ENCODE measurements at regions not wholly inside any gene's neighbourhood (a gene's known extent, or its start where the extent isn't known, plus 50 kb on each side); places are given as distances from the start of the nearest gene placed in this dataset.
A peak's percentile ranks its signal among the peaks of the same experiment; 100 is the strongest.
"Not testable (repeated sequence)": the region's sequence is repeated elsewhere in the genome, so short reads cannot be mapped to it uniquely, and the experiment has no call there.

- Histone ChIP-seq H3K27me3 (replicated peaks; ENCODE audit: control insufficient read depth, insufficient read depth, low read length) (no peaks in the 10 kb centered on the region), H3K4me3 (replicated peaks; ENCODE audit: low read depth, low read length) (no peak overlapping the region), H3K36me3 (ENCODE audit: control insufficient read depth, insufficient read depth, low read length) (no peaks in the 10 kb centered on the region)
- no peak for TF ChIP-seq CTCF (IDR thresholded peaks at IDR 0.05; ENCODE audit: insufficient read depth, low read length, poor library complexity, severe bottlenecking)
- no peak for DNase-seq (ENCODE audit: extremely low read depth, insufficient read length)
Measured at GRCh38 chr2:84309281-84309680, 149.8 kb downstream of the SUCLG1 start.

GRCh38 chr2:84306361-84306760 is 152.7 kb downstream of the SUCLG1 start:
- no peaks in the 10 kb centered on the region for H3K36me3 ChIP-seq (ENCODE audit: control insufficient read depth, insufficient read depth, low read length)

GRCh38 chr2:84302513-84303412 is 156.3 kb downstream of the SUCLG1 start:
- peak; percentile 85 for TF ChIP-seq CTCF (IDR thresholded peaks at IDR 0.05; ENCODE audit: insufficient read depth, low read length, poor library complexity, severe bottlenecking)
- no peak for DNase-seq (ENCODE audit: extremely low read depth, insufficient read length)
- no peaks in the 10 kb centered on the region for H3K36me3 ChIP-seq (ENCODE audit: control insufficient read depth, insufficient read depth, low read length)
- no peak overlapping the region for H3K4me3 ChIP-seq (replicated peaks; ENCODE audit: low read depth, low read length)
- no peaks in the 10 kb centered on the region for H3K27me3 ChIP-seq (replicated peaks; ENCODE audit: control insufficient read depth, insufficient read depth, low read length)

More at GRCh38 chr2:84306361-84306760, 152.7 kb downstream of the SUCLG1 start:
- DNase-seq (ENCODE audit: extremely low read depth, insufficient read length): no peak
- no peaks in the 10 kb centered on the region for H3K27me3 ChIP-seq (replicated peaks; ENCODE audit: control insufficient read depth, insufficient read depth, low read length)
- TF ChIP-seq CTCF (IDR thresholded peaks at IDR 0.05; ENCODE audit: insufficient read depth, low read length, poor library complexity, severe bottlenecking): no peak
- no peak overlapping the region for H3K4me3 ChIP-seq (replicated peaks; ENCODE audit: low read depth, low read length)

GRCh38 chr2:84301717-84302116 is 157.4 kb downstream of the SUCLG1 start:
- Histone ChIP-seq H3K4me3 (replicated peaks; ENCODE audit: low read depth, low read length) (no peak overlapping the region), H3K36me3 (ENCODE audit: control insufficient read depth, insufficient read depth, low read length) (no peaks in the 10 kb centered on the region), H3K27me3 (replicated peaks; ENCODE audit: control insufficient read depth, insufficient read depth, low read length) (no peaks in the 10 kb centered on the region)
- DNase-seq (ENCODE audit: extremely low read depth, insufficient read length): no peak
- TF ChIP-seq CTCF (IDR thresholded peaks at IDR 0.05; ENCODE audit: insufficient read depth, low read length, poor library complexity, severe bottlenecking): no peak

- Histone ChIP-seq H3K4me3 (replicated peaks; ENCODE audit: low read depth, low read length) (no peak overlapping the region), H3K36me3 (ENCODE audit: control insufficient read depth, insufficient read depth, low read length) (no peaks in the 10 kb centered on the region), H3K27me3 (replicated peaks; ENCODE audit: control insufficient read depth, insufficient read depth, low read length) (no peaks in the 10 kb centered on the region)
- DNase-seq (ENCODE audit: extremely low read depth, insufficient read length): no peak
- TF ChIP-seq CTCF (IDR thresholded peaks at IDR 0.05; ENCODE audit: insufficient read depth, low read length, poor library complexity, severe bottlenecking): no peak
Measured at GRCh38 chr2:84300696-84301029, 158.4 kb downstream of the SUCLG1 start.

GRCh38 chr2:84300001-84300695 is 158.9 kb downstream of the SUCLG1 start:
- DNase-seq (ENCODE audit: extremely low read depth, insufficient read length); H3K27me3 ChIP-seq (replicated peaks; ENCODE audit: control insufficient read depth, insufficient read depth, low read length); H3K36me3 ChIP-seq (ENCODE audit: control insufficient read depth, insufficient read depth, low read length); H3K4me3 ChIP-seq (replicated peaks; ENCODE audit: low read depth, low read length): not testable (repeated sequence)
